ENCODE measurements at regions not wholly inside any gene's neighbourhood (a gene's known extent, or its start where the extent isn't known, plus 50 kb on each side); places are given as distances from the start of the nearest gene placed in this dataset.

DNA sequence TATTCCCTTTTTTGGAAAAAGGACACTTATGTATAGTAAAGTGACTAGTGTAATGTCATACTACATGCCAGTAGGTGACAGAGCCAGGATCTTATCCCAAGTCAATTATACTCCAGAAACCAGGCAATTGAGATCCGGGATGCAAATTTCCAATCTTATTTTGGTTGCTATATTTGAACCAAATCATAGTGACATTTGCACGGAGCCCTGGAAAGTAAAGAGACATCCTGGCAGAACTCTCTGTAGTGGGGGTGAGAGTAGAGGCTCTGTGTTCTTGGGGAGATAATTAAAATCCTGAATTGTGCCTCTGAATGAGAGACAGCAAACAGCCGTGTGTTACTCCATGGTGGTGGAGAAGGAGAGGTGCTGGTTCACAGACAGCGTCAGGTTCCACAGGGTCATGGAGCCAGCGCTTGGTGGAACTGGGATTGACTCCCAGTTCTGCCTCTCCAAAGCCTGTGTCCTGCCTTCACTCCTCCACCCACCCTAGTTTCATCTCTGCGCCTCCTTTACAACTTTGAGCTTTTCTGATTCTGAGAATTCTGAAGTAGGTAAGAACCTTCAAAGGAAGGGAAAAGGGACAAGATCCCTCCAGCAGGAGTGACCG is 432.3 kb downstream of the PTPRU start:
- Mint-ChIP-seq H3K4me3 (no peak overlapping the region), H3K4me1 (ENCODE audit: low read depth) (no peaks in the 10 kb centered on the region), H3K36me3 (ENCODE audit: insufficient read depth) (no peaks in the 10 kb centered on the region), H3K27me3 (ENCODE audit: low read depth) (peaks cover 20% of the 10 kb centered on the region), H3K9me3 (no peaks in the 10 kb centered on the region)
- DNase-seq (no peak), ATAC-seq (no peak)

- Mint-ChIP-seq H3K4me3 (no peak overlapping the region), H3K9me3 (peaks cover 3% of the 10 kb centered on the region), H3K36me3 (ENCODE audit: insufficient read depth) (no peaks in the 10 kb centered on the region), H3K27me3 (ENCODE audit: low read depth) (peaks cover 20% of the 10 kb centered on the region), H3K4me1 (ENCODE audit: low read depth) (no peaks in the 10 kb centered on the region)
- ATAC-seq (no peak), DNase-seq (no peak)
These were observed 431.6 kb downstream of the PTPRU start for GRCh38 chr1:29667951-29668350.

DNA sequence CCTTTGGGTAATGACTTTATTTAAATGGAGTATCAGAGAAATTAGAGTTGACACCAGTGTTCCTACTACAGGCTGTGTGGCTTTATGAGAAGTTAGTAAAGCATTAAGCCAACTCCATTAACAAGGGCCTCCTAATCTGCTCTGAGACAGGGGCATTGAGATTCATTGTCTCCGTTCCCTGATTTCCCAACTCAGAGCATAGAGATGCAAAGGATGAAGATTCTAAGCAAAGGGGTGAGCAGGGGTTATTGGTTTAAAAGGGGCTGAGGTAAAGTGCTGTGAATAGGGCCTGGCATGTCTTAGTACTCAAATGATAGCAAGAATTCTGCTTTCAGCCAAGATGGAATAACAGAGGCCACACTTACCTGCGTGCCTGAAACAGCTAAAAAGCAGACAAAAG is 428.4 kb downstream of the PTPRU start:
- H3K4me3 Mint-ChIP-seq, result no peak overlapping the region
- H3K27me3 Mint-ChIP-seq (ENCODE audit: low read depth), result peaks cover 19% of the 10 kb centered on the region
- H3K9me3 Mint-ChIP-seq, result peaks cover 14% of the 10 kb centered on the region
- no peak for DNase-seq
- no peaks in the 10 kb centered on the region for H3K36me3 Mint-ChIP-seq (ENCODE audit: insufficient read depth)
- H3K4me1 Mint-ChIP-seq (ENCODE audit: low read depth), result no peaks in the 10 kb centered on the region
- no peak for ATAC-seq

DNA sequence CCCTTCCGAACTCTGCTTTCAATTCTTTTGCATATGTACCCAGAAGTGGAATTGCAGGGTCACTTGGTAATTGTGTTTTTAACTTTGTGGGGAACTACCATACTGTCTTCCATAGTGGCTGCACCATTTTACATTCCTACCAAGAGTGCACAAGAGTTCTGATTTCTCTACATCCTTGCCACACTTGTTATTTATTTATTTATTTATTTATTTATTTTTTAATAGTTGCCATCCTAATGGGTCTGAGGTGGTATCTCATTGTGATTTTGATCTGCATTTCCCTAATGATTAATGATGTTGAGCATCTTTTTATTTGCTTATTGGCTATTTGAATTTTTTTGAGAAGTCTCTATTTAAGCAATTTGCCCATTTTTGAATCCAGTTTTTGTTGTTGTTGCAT is 422.4 kb downstream of the PTPRU start:
- peaks cover 10% of the 10 kb centered on the region for H3K27me3 Mint-ChIP-seq (ENCODE audit: low read depth)
- no peak overlapping the region for H3K4me3 Mint-ChIP-seq
- H3K4me1 Mint-ChIP-seq (ENCODE audit: low read depth), result no peaks in the 10 kb centered on the region
- no peaks in the 10 kb centered on the region for H3K36me3 Mint-ChIP-seq (ENCODE audit: insufficient read depth)
- peaks cover 14% of the 10 kb centered on the region for H3K9me3 Mint-ChIP-seq
- no peak for ATAC-seq
- no peak for DNase-seq

GRCh38 chr1:29657816-29658215 is 421.5 kb downstream of the PTPRU start:
- Mint-ChIP-seq H3K27me3 (ENCODE audit: low read depth) (peaks cover 14% of the 10 kb centered on the region), H3K36me3 (ENCODE audit: insufficient read depth) (no peaks in the 10 kb centered on the region)
- no peak for ATAC-seq

GRCh38 chr1:29655945-29656850 is 419.9 kb downstream of the PTPRU start:
- no peak for DNase-seq
- peaks cover 12% of the 10 kb centered on the region for H3K27me3 Mint-ChIP-seq (ENCODE audit: low read depth)
- peaks cover 4% of the 10 kb centered on the region for H3K9me3 Mint-ChIP-seq
- H3K4me3 Mint-ChIP-seq, result no peak overlapping the region
- H3K4me1 Mint-ChIP-seq (ENCODE audit: low read depth), result no peaks in the 10 kb centered on the region
- H3K36me3 Mint-ChIP-seq (ENCODE audit: insufficient read depth), result no peaks in the 10 kb centered on the region
- ATAC-seq, result no peak

More at GRCh38 chr1:29657816-29658215, 421.5 kb downstream of the PTPRU start:
- Mint-ChIP-seq H3K9me3 (peaks cover 10% of the 10 kb centered on the region), H3K4me3 (no peak overlapping the region), H3K4me1 (ENCODE audit: low read depth) (no peaks in the 10 kb centered on the region)
- DNase-seq, result no peak

GRCh38 chr1:29655145-29655544 is 418.8 kb downstream of the PTPRU start:
- Mint-ChIP-seq H3K36me3 (ENCODE audit: insufficient read depth) (no peaks in the 10 kb centered on the region), H3K4me3 (no peak overlapping the region), H3K27me3 (ENCODE audit: low read depth) (peaks cover 12% of the 10 kb centered on the region), H3K9me3 (no peaks in the 10 kb centered on the region), H3K4me1 (ENCODE audit: low read depth) (no peaks in the 10 kb centered on the region)
- DNase-seq (no peak), ATAC-seq (no peak)

DNA sequence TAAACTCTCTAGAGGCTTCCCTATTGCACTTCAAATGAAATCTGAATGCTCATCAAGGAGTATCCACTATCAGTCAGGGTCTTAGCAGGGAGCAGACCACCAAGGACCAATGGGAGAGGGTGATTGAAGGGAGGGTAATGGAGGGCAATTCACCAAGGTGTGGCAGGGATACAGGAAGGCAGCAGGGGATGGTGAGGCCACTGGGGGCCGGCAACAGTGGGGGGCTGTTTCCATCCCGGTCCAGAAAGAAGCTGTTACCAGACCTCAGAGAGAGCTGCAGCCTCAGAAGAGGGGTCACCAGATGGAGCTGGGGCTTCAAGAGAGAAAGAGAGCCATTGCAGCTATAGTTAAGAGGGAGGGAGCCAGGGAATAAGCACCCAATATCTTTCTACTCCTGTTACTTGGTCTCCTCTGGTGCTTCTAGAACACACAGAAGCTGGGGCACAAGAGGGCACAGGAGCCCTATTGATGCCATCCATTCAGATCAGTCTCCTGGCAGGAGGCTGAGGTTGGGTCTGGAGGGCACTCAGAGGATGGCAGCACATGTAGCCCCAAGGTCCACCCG is 417.6 kb downstream of the PTPRU start:
- ATAC-seq (no peak), DNase-seq (no peak)
- H3K4me3 Mint-ChIP-seq, result no peak overlapping the region
- H3K9me3 Mint-ChIP-seq, result no peaks in the 10 kb centered on the region
- H3K4me1 Mint-ChIP-seq (ENCODE audit: low read depth), result no peaks in the 10 kb centered on the region
- peaks cover 12% of the 10 kb centered on the region for H3K27me3 Mint-ChIP-seq (ENCODE audit: low read depth)
- H3K36me3 Mint-ChIP-seq (ENCODE audit: insufficient read depth), result no peaks in the 10 kb centered on the region

DNA sequence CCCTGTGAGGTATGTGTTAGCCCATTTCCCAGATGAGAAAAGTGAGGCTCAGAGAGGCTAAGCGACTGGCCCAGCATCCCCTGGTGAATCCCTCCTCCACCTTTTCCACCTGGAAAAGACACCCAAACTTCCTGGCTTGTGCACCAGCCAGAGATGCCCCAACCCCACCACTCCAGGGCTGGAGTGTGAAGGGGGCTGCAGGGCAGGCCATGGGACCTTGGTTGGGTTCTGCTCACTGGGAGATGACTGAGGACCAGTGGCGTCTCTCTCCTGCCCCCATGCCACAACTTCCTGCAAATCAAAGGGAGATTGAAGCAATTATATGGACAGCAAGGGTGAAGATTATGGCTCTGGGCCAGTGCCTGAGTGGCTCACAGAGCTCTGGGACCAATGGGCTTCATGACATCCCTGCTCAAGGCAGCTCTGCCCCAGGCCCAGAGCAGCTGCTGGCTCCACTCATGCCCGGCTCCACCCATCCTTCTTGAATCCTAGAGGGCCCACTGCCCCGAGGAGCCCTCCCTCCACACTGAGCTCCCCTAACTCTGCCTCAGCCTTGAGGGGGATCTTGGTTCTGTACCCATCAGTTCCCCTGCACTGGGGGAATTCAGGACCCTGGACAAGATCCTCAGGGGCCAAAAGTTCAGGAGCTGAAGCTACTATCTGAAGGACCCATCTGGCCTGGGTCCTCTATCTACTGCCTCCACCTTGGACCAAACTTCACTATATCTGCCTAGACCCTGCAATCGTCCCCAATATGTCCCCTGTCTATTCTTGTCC is 416.9 kb downstream of the PTPRU start:
- Mint-ChIP-seq H3K4me3 (no peak overlapping the region), H3K9me3 (no peaks in the 10 kb centered on the region), H3K4me1 (ENCODE audit: low read depth) (no peaks in the 10 kb centered on the region), H3K36me3 (ENCODE audit: insufficient read depth) (no peaks in the 10 kb centered on the region), H3K27me3 (ENCODE audit: low read depth) (peaks cover 12% of the 10 kb centered on the region)
- DNase-seq (no peak), ATAC-seq (no peak)

DNA sequence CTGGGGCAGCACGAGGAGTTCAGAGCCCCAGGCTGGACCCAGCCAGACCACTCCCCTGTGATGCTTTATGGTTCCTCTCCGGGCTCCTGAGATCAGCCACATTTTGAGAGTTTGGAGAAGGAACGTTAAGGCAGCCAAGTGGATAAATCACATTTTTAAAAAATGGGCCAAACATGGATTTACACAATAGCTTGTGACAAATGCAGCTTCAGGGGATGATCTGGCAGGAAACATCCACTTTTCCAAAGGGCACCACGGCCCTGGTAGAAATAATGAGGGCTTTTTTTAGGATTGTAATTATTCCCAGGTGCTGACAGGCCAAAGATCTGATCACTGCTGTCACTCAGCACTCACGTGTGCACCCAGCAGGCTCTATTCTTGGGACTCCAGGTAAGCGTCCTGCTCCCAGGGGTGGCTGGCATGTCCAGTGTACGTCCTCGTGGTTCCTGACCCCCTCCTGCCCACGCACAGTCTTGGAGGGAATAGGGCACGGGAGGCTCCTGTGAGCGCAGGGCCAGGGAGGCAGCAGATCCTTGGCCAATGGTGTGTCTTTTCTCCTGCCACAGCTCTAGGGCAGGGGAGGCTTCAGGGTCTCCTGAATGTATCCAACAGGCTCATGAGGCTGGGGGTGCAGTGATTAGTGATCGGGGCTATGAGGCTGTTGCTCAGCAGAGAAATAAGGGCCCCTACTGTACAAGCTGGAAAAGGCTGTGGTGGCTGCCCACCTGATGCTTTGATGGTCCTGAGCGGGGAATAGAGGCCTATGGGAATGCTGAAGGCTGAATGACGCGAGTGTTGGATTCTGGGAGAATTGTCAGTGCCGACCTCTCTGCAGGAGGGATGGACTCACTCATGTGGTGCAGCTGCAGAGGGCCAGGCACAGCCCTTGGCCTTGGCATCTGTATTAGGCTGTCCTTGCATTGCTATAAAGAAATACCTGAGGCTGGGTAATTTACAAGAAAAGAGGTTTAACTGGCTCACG is 415.7 kb downstream of the PTPRU start:
- Mint-ChIP-seq H3K4me3 (no peak overlapping the region), H3K27me3 (ENCODE audit: low read depth) (peaks cover 18% of the 10 kb centered on the region)

GRCh38 chr1:29651246-29651645 is 414.9 kb downstream of the PTPRU start:
- DNase-seq, result no peak
- no peak overlapping the region for H3K4me3 Mint-ChIP-seq
- H3K9me3 Mint-ChIP-seq, result no peaks in the 10 kb centered on the region
- H3K27me3 Mint-ChIP-seq (ENCODE audit: low read depth), result peaks cover 17% of the 10 kb centered on the region
- no peaks in the 10 kb centered on the region for H3K4me1 Mint-ChIP-seq (ENCODE audit: low read depth)
- ATAC-seq, result no peak
- H3K36me3 Mint-ChIP-seq (ENCODE audit: insufficient read depth), result no peaks in the 10 kb centered on the region

More for the DNA sequence above, 415.7 kb downstream of the PTPRU start:
- no peaks in the 10 kb centered on the region for H3K4me1 Mint-ChIP-seq (ENCODE audit: low read depth)
- no peak for ATAC-seq
- no peak for DNase-seq
- H3K9me3 Mint-ChIP-seq, result no peaks in the 10 kb centered on the region
- H3K36me3 Mint-ChIP-seq (ENCODE audit: insufficient read depth), result no peaks in the 10 kb centered on the region

DNA sequence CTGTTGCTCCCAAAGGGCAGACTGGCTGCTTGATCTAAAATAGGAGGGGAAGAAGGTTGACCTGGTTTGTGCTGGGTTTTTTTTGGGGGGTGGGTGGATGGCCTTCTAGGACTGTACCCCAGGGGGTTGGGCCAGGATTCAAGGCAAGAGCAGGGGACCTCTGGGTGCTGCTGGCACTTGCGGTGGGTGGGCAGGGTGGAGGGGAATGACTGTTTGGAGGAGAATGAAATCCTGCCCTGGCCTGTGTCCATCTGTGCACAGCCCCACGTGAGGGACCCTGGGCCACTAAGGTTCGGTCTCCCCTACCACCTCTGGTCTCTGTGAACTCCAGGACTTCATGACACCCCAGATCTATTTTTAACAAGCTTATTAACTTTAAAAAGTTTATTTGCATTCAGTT is 414.2 kb downstream of the PTPRU start:
- Mint-ChIP-seq H3K27me3 (ENCODE audit: low read depth) (peaks cover 14% of the 10 kb centered on the region), H3K4me1 (ENCODE audit: low read depth) (no peaks in the 10 kb centered on the region), H3K9me3 (no peaks in the 10 kb centered on the region), H3K36me3 (ENCODE audit: insufficient read depth) (no peaks in the 10 kb centered on the region), H3K4me3 (no peak overlapping the region)
- ATAC-seq (no peak), DNase-seq (no peak)

- no peak for DNase-seq
- Mint-ChIP-seq H3K27me3 (ENCODE audit: low read depth) (peaks cover 14% of the 10 kb centered on the region), H3K4me3 (no peak overlapping the region), H3K9me3 (no peaks in the 10 kb centered on the region), H3K36me3 (ENCODE audit: insufficient read depth) (no peaks in the 10 kb centered on the region), H3K4me1 (ENCODE audit: low read depth) (no peaks in the 10 kb centered on the region)
- ATAC-seq, result no peak
These were observed 413.7 kb downstream of the PTPRU start for GRCh38 chr1:29650041-29650400.

All from activated T-cell treated with anti-CD3 and anti-CD28 coated beads, Interleukin-2, amount 50 U/mL, for 4 hours (primary cell).